Calu3 (cell line): ENCODE measurements at regions not wholly inside any gene's neighbourhood (a gene's known extent, or its start where the extent isn't known, plus 50 kb on each side); places are given as distances from the start of the nearest gene placed in this dataset.

ENCODE experiments used
- BruUV-seq: library from RNA; stranded (reverse); fragments of 400-500 nt; replicated peaks from 2 replicates; lab custom pipeline; 2021; lab: Mats Ljungman, UMichigan
- CTCF ChIA-PET: fragments of 300-600 bp; sonication (Branson Sonifier 250); formaldehyde crosslinking; loops from one replicate; lab custom pipeline; 2022; ENCODE audit warnings: antibody characterized with exemption; lab: Charles Lee
- DNase-seq: peaks from one replicate; pipeline ENCODE4 v3.0.0; 2022
- H3K27ac Mint-ChIP-seq: one replicate; pipeline ENCODE4 v1.8.0; 2022; ENCODE audit warnings: mixed read lengths; ENCODE audit not compliant: unreplicated experiment
- H3K27me3 Mint-ChIP-seq: one replicate; pipeline ENCODE4 v1.8.0; 2022; ENCODE audit warnings: mixed read lengths; ENCODE audit not compliant: unreplicated experiment
- H3K36me3 Mint-ChIP-seq: one replicate; pipeline ENCODE4 v1.8.0; 2022; ENCODE audit warnings: mild to moderate bottlenecking, moderate library complexity, mixed read lengths; ENCODE audit not compliant: insufficient read depth, unreplicated experiment
- H3K4me1 Mint-ChIP-seq: one replicate; pipeline ENCODE4 v1.8.0; 2022; ENCODE audit warnings: mild to moderate bottlenecking, low read depth, mixed read lengths; ENCODE audit not compliant: unreplicated experiment
- H3K4me3 Mint-ChIP-seq: one replicate; pipeline ENCODE4 v1.8.0; 2022; ENCODE audit warnings: mild to moderate bottlenecking, low read depth, moderate library complexity, mixed read lengths; ENCODE audit not compliant: unreplicated experiment
- H3K9me3 Mint-ChIP-seq: one replicate; pipeline ENCODE4 v1.8.0; 2022; ENCODE audit warnings: low read depth, mixed read lengths; ENCODE audit not compliant: unreplicated experiment
- CTCF ChIP-seq: fragments of 200-600 bp; IDR thresholded peaks from one replicate; pipeline ENCODE4 v1.8.0; 2022; ENCODE audit warnings: antibody characterized with exemption; ENCODE audit not compliant: unreplicated experiment
- intact Hi-C: fragments of 100-400 bp; cut with micrococcal nuclease; formaldehyde crosslinking; loops from one replicate; pipeline ENCODE4 v1.10.0; 2022; ENCODE audit not compliant: unreplicated experiment

- no peak overlapping the region for H3K27ac Mint-ChIP-seq
- H3K4me3 Mint-ChIP-seq: no peak overlapping the region
- no peak for TF ChIP-seq CTCF
- peaks cover 5% of the 10 kb centered on the region for H3K9me3 Mint-ChIP-seq
- H3K36me3 Mint-ChIP-seq: no peaks in the 10 kb centered on the region
- H3K4me1 Mint-ChIP-seq: no peaks in the 10 kb centered on the region
- intact Hi-C loops: no loop called here
- no TSS peak for BruUV-seq
- CTCF ChIA-PET: no interaction called here
- no peaks in the 10 kb centered on the region for H3K27me3 Mint-ChIP-seq
- DNase-seq: no peak
Measured at GRCh38 chrX:6983207-6983955, 164.1 kb upstream of the STS start.

DNA sequence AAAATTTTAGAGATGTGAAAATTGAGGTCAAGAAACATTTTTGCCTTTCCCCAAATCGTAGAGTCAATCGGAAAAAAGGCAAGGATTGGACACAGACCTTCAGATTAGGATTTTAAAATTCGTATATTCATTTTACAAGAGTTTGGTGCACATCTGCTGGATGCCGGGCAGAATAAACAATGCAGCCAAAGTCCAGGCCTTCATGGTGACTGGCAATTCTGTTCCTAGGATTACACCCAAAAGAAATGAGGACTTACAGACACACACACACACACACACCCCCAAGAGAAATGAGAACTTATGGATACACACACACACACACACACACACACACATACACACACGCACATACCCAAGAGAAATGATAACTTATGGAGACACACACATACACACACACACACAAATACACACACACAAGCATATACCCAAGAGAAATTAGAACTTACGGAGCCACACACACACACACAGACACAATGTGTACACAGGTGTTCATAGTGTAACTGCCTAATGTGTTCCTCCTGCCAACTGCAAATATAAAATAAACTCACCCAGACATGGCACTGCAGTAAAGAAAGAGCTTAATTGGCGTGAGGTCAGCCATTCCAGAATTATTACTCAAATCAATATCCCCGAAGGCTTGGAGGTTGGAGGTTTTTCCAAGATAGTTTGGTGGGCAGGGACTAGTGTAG, 165.7 kb upstream of the STS start:
- intact Hi-C loops: no loop called here
- DNase-seq: no peak
- Mint-ChIP-seq H3K27me3 (no peaks in the 10 kb centered on the region), H3K4me3 (no peak overlapping the region), H3K4me1 (no peaks in the 10 kb centered on the region), H3K9me3 (peaks cover 5% of the 10 kb centered on the region), H3K27ac (no peak overlapping the region), H3K36me3 (no peaks in the 10 kb centered on the region)
- no peak for TF ChIP-seq CTCF
- no TSS peak for BruUV-seq
- CTCF ChIA-PET: no interaction called here

- TF ChIP-seq CTCF: no peak
- no peaks in the 10 kb centered on the region for H3K4me1 Mint-ChIP-seq
- H3K36me3 Mint-ChIP-seq: no peaks in the 10 kb centered on the region
- no peak for DNase-seq
- no peak overlapping the region for H3K27ac Mint-ChIP-seq
- H3K9me3 Mint-ChIP-seq: peaks cover 5% of the 10 kb centered on the region
- H3K4me3 Mint-ChIP-seq: no peak overlapping the region
- CTCF ChIA-PET: no interaction called here
- intact Hi-C loops: no loop called here
- H3K27me3 Mint-ChIP-seq: no peaks in the 10 kb centered on the region
- BruUV-seq: no TSS peak
Measured at GRCh38 chrX:6980981-6981380, 166.5 kb upstream of the STS start.

DNA sequence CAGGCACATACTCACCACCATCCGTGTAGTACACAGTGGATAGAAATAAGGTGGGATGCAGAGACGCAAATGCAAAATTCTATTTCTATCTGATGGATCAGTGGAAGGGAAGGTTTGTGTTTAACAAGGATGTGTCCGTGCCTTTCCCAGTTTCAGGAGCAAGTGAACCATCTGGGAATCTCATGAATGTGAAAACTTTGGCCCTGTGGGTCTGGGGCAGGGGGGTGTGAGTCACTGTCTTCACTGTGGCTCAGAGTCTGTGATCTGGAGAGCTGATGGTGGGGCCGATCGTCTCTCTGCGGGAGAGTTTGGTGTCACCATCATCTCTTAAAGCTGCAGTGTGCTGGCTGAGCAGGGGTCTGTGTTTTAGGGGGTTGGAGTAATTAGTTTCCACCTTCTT, 179.3 kb upstream of the STS start:
- TF ChIP-seq CTCF: no peak
- no peak for DNase-seq
- intact Hi-C loops: no loop called here
- CTCF ChIA-PET: no interaction called here
- Mint-ChIP-seq H3K4me1 (no peaks in the 10 kb centered on the region), H3K4me3 (no peak overlapping the region), H3K36me3 (no peaks in the 10 kb centered on the region), H3K9me3 (peaks cover 9% of the 10 kb centered on the region), H3K27me3 (no peaks in the 10 kb centered on the region), H3K27ac (no peak overlapping the region)
- BruUV-seq: no TSS peak
